ENCODE measurements at regions not wholly inside any gene's neighbourhood (a gene's known extent, or its start where the extent isn't known, plus 50 kb on each side); places are given as distances from the start of the nearest gene placed in this dataset.
"Not testable (repeated sequence)": the region's sequence is repeated elsewhere in the genome, so short reads cannot be mapped to it uniquely, and the experiment has no call there.

DNA sequence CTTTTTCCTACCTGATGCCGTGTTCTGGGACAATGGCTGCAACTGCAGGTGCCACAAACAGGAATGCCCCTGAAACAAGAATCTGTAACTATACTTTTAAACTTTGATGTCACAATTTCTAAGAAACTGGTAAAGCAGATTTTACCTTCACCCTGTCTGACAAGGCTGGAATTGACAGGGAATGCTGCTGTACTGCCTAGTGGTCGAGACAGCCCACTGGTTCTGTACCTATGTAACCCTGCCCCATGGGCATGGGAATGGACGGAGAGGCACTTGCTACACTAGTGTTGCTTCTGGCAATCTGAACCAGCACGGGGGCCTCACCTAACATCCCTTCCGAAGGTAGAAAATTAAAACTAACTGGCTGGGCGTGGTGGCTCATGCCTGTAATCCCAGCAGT lies 424.3 kb upstream of the SPATA31A3 start:
- not testable (repeated sequence) for H3K9me3 ChIP-seq, DNase-seq, H3K27me3 ChIP-seq, H3K36me3 ChIP-seq, H3K27ac ChIP-seq, H3K4me1 ChIP-seq, H3K4me3 ChIP-seq
- peak in 1 of 2 donors; percentile 52 for ATAC-seq (ENCODE audit: low FRiP score in 2 of 2)
- WGBS, 2 donors: 81 to 87% methylated on average over 2 to 4 of the region's 6 CpGs

DNA sequence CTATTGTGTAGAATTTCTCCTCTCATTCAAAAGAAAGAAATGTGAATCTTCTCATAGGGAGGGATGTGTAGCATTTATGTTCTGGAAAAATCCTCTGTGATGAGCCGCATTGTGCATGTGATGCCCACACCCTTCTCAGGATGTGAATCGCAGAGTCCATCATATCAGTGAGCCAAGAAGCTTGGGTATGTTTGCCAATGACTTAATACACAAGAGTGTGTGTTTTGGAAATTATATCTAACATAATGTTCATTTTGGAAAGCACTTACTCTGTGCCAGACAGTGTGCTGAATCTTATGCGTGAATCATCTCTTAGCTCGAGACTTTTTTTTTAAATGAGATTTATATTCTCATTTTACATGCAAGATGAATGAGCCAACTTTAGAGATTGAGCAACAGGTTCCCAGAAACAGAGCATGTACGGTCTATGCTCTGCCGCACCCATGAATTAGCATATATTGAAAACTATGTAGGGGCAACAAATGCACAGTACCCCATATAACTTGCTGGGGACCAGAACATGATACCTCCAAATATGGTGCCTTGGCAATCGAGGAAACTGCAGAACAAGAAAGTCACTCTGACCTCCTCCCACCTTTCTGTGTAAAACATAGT lies 418.4 kb upstream of the SPATA31A3 start:
- not testable (repeated sequence) for DNase-seq, H3K27me3 ChIP-seq, H3K27ac ChIP-seq, H3K4me3 ChIP-seq, H3K4me1 ChIP-seq, H3K9me3 ChIP-seq, H3K36me3 ChIP-seq
- 45 to 78% methylated on average over 1 to 4 of the region's 7 CpGs for WGBS, 2 donors
- peak in 1 of 2 donors; percentile 28 for ATAC-seq (ENCODE audit: low FRiP score in 2 of 2)

DNA sequence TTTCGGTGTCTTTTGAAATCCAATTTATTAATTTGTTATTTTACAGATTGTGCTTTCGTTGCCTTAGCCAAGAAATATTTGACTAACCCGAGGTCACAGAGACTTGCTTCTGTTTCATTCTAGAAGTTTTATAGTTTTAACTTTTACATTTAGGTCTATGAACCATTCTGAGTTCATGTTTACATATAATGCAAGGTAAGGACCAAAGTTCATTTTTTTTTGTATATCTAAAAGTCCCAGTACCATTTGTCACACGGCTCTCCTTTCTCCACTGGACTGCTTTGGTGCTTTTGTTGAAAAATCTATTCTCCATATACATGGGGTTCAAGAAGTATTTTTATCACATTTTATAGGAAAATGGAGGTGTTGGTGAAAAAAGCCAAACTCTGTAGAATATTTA lies 411.4 kb upstream of the SPATA31A3 start:
- not testable (repeated sequence) for H3K27me3 ChIP-seq; DNase-seq; H3K4me1 ChIP-seq; H3K9me3 ChIP-seq; H3K4me3 ChIP-seq; ATAC-seq (ENCODE audit: low FRiP score in 2 of 2); H3K27ac ChIP-seq; H3K36me3 ChIP-seq
- WGBS, 2 donors: no CpG with 5 or more reads among the region's 4 CpGs

DNA sequence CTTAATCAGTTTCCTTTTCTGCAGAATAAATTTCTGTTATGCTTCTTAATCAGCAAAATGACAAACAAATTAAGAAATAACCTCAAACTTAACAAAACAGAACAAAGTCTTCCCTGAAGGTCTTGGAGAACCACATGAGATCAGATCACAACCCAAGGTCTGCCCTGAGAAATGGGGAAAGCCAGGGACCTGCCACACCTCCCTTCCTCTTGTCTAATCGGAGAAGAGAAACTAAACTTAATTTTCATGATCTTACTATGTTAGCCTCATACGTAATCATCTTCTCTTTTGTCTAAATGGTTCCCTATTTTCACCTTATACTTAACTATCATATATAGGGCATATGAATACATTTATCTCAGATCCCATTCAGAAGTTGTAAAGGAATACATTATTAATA lies 405.4 kb upstream of the SPATA31A3 start:
- H3K4me3 ChIP-seq; H3K9me3 ChIP-seq; H3K27me3 ChIP-seq; H3K36me3 ChIP-seq; H3K27ac ChIP-seq; ATAC-seq (ENCODE audit: low FRiP score in 2 of 2); H3K4me1 ChIP-seq; DNase-seq: not testable (repeated sequence)
- 36 to 77% methylated on average over 2 of the region's 2 CpGs for WGBS, 2 donors

DNA sequence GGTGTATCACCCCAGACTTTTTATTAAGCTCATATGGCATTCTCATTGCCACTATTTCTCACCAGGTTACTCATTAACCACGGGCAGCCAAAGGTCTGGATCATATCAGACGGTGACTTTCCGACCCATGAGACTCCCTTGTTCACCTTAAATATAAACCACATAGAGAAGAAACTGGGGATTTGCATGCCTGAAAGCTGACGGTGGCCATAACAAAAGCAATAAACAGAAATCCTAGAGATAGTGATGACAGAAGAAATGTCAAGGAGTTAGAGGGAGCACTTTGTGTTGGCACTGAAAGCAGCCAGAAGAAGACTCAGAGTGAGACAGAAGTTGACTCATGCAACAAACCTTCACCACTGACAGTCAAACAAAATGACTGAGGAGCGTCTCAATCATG lies 402.4 kb upstream of the SPATA31A3 start:
- not testable (repeated sequence) for ATAC-seq (ENCODE audit: low FRiP score in 2 of 2); H3K27me3 ChIP-seq; H3K27ac ChIP-seq; H3K9me3 ChIP-seq; H3K4me1 ChIP-seq; H3K4me3 ChIP-seq; DNase-seq; H3K36me3 ChIP-seq
- WGBS, 2 donors: no CpG with 5 or more reads among the region's 5 CpGs

DNA sequence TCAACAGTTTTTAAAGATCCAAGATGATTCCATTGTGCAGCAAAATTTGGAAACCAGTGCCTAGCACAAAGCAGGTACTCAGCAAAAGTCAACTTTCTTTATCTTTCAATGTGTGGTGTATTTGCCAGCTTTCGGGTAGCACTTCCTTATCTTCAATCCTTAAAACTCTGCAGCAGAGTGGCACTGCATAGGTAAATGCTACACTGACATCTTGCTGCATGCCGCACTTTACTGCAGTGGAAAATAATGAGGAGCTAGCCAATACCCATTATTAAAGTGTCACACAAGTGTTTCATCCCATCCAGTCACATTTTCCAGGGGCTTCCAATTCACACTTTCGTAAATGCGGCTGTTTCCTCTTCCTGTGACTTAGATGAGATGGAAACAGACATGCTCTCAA lies 401.7 kb upstream of the SPATA31A3 start:
- no CpG with 5 or more reads among the region's 4 CpGs for WGBS, 2 donors
- H3K36me3 ChIP-seq; H3K4me3 ChIP-seq; DNase-seq; H3K27me3 ChIP-seq; H3K27ac ChIP-seq; ATAC-seq (ENCODE audit: low FRiP score in 2 of 2); H3K9me3 ChIP-seq; H3K4me1 ChIP-seq: not testable (repeated sequence)

DNA sequence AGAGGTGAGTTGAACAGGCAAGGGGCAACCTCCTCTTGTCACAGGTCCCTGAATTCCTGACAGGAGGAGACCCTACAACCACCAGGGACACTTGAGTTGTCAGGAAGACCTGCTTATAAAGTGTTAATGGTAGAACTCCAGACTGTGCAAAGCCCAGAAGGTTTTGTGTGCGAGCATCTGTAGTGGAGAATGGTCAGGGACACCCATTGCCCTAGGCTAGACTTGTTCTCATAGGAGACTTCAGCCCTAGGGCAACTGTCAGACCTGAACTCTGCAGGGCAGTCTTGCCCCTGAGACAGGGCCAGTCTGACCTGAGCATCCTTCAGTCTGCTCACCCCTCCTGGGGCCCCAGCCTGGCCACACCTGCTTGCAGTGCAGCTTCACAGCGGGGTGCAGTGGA lies 377.3 kb upstream of the SPATA31A3 start:
- not testable (repeated sequence) for H3K4me1 ChIP-seq, H3K27ac ChIP-seq, H3K9me3 ChIP-seq, H3K27me3 ChIP-seq, H3K4me3 ChIP-seq, H3K36me3 ChIP-seq, DNase-seq
- ATAC-seq (ENCODE audit: low FRiP score in 2 of 2): peak; percentile 5 to 60
- WGBS, 2 donors: no CpG with 5 or more reads among the region's 2 CpGs

DNA sequence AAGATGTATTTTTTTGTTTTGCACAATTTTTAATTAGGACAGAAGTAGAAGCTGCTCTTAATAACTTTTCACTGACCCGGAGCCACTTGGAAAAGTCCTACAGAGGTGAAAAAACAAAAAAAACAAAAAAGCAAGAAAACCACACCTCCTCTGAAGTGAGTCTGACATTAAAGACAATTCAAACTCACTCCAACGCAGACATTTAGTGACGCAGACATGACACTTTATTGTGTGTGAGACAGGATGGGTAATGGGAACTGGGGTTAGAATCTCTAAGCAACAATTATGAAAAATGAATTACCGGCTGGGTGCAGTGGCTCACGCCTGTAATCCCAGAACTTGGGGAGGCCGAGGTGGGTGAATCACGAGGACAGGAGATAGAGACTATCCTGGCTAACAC lies 370.0 kb upstream of the SPATA31A3 start:
- not testable (repeated sequence) for H3K9me3 ChIP-seq; ATAC-seq (ENCODE audit: low FRiP score in 2 of 2); H3K4me1 ChIP-seq; H3K4me3 ChIP-seq; H3K27ac ChIP-seq; H3K36me3 ChIP-seq; H3K27me3 ChIP-seq; DNase-seq
- no CpG with 5 or more reads among the region's 7 CpGs for WGBS, 2 donors

DNA sequence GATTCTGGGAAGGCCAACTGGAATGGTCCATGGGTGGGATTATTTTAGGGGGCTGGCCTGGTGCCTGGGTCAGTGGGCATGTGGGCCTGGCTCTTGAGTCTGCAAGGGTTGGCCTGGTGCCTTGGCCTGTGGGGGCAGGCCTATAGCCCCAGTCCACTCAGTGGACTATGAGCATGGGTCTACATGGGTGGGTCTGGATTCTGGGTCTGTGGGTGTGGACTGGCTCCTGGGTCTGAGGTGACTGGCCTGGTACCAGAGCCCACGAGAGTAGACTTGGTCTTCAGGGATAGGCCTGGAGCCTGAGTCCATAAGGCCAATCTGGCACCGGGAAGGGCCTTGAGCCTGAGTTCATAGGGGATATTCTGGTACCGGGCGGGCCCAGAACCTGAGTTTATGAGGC lies 361.6 kb upstream of the SPATA31A3 start:
- WGBS, 2 donors: no CpG with 5 or more reads among the region's 4 CpGs
- H3K4me1 ChIP-seq, H3K27me3 ChIP-seq, DNase-seq, H3K9me3 ChIP-seq, H3K36me3 ChIP-seq, H3K4me3 ChIP-seq, H3K27ac ChIP-seq: not testable (repeated sequence)
- peak; percentile 43 to 52 for ATAC-seq (ENCODE audit: low FRiP score in 2 of 2)

DNA sequence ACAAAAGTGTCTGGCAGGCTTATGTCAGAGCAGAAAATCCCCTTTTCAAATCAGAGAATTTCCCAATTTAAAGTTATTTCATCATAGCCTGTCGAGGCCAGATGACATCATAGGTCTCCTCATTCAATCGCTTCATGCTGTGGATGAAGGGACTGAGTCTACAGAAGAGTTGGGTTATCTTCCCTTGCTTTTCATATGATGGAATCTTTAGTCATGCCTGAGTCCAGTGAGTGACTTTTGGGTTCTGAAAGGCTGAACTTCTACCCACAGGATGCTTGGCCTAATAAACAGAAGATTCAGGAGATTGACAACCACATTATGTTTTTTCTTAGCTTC lies 357.0 kb upstream of the SPATA31A3 start:
- H3K36me3 ChIP-seq; H3K27ac ChIP-seq; H3K4me1 ChIP-seq; ATAC-seq (ENCODE audit: low FRiP score in 2 of 2); H3K4me3 ChIP-seq; H3K27me3 ChIP-seq; H3K9me3 ChIP-seq; DNase-seq: not testable (repeated sequence)
- no CpG with 5 or more reads among the region's 2 CpGs for WGBS, 2 donors

DNA sequence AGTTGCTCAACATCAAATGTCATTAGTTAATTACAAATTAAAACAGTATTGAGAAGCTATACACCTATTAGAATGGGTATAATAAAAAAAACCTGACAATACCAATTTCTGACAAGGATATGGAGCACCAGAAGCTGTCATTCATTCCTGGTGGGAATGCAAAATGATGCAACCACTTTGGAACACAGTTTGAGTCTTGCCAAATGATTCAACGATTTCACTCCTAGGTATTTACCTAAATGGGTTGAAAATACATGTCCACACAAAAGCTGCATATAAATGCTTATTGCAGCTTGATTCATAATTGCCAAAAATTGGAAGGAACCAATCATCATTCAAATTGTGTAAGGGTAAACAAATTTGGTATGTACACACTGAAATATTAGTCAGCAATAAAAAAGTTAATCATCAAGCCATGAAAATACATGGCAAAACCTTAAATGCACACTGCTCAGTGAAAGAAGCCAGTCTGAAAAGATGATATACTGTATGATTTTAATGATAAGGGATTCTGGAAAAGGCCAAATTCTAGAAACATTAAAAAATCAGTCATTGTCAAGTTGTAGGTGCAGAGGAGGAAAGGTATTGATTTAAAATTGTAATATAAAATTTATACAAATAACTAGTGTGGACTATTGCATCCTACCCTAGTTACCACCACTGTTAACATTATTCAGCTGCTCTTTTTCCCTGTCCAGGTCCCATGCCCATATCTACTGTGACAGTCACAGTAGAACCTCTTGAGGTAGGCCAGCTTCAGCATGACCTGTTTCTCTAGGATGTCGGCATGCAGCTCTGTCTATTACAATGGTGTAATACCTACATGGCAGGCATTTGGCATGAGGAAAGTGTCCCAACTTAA lies 356.4 kb upstream of the SPATA31A3 start:
- not testable (repeated sequence) for H3K27ac ChIP-seq; ATAC-seq (ENCODE audit: low FRiP score in 2 of 2); H3K36me3 ChIP-seq; DNase-seq; H3K9me3 ChIP-seq; H3K4me1 ChIP-seq; H3K27me3 ChIP-seq; H3K4me3 ChIP-seq
- WGBS, 2 donors: no CpG with 5 or more reads among the region's 2 CpGs

DNA sequence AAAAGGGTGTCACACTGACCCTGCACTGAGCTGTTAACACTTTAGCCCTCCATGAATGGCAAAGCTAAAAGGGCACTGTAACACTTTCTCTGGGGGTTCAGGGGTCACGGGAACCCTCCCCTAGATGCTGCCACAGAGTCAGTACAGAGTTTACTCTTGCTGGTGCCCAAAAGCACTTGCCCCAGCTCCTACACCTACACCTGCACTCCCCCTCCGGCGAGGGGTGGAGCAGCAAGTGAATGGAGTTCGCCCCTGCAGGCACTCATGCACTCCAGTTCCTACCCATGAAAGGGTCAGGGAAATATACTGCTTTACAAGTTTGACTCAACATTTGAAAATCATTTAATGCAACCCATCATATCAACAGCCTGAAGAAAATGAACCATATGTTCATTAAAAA lies 355.7 kb upstream of the SPATA31A3 start:
- not testable (repeated sequence) for H3K27ac ChIP-seq, H3K27me3 ChIP-seq, H3K4me3 ChIP-seq, H3K4me1 ChIP-seq, H3K36me3 ChIP-seq, H3K9me3 ChIP-seq, DNase-seq
- peak in 1 of 2 donors; percentile 35 for ATAC-seq (ENCODE audit: low FRiP score in 2 of 2)
- no CpG with 5 or more reads among the region's 4 CpGs for WGBS, 2 donors

DNA sequence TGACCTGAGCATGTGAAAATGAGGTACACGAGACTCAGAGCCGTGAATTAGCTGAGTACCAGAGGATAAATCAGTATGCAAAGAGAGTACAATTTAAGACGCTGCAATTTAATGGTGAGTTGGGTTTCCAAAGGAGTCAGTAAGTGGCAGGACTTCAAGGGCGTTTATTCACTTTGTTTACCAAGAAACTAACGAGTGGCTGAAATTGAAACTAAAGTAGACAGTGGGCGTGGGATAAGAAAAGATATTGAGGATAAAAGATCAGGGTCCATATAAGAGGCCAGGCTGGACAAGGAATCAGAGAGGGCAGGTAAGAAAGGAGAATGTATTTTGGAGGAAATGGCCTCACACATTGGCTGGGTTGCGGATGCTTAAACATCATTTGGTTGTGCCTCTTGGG lies 346.9 kb upstream of the SPATA31A3 start:
- not testable (repeated sequence) for H3K4me3 ChIP-seq; H3K36me3 ChIP-seq; H3K9me3 ChIP-seq; ATAC-seq (ENCODE audit: low FRiP score in 2 of 2); H3K27me3 ChIP-seq; H3K27ac ChIP-seq; DNase-seq; H3K4me1 ChIP-seq
- WGBS, 2 donors: no CpG with 5 or more reads among the region's 7 CpGs

DNA sequence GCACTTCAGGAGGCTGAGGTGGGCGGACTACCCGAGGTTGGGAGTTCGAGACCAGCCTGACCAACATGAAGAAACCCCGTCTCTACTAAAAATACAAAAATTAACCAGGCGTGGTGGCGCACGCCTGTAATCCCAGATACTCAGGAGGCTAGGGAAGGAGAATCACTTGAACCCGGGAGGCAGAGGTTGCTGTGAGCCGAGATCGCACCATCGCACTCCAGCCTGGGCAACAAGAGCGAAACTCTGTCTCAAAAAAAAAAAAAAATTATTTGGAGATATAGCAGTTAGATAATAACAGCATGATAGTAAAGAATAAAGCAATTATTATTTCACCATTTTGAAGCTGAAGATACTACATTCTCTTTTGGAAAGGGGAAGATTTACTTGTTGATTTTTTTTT lies 345.9 kb upstream of the SPATA31A3 start:
- WGBS, 2 donors: 92% methylated on average over 9 of the region's 12 CpGs; no CpG with 5 or more reads in 1 of the 2 donors
- H3K36me3 ChIP-seq; H3K27me3 ChIP-seq; H3K27ac ChIP-seq; ATAC-seq (ENCODE audit: low FRiP score in 2 of 2); H3K4me3 ChIP-seq; H3K9me3 ChIP-seq; H3K4me1 ChIP-seq: not testable (repeated sequence)
- peak; percentile 1 to 6 for DNase-seq

Data from upper lobe of left lung (tissue), 6 donors.